CD8-positive, alpha-beta memory T cell (primary cell): ENCODE measurements at regions not wholly inside any gene's neighbourhood (a gene's known extent, or its start where the extent isn't known, plus 50 kb on each side); places are given as distances from the start of the nearest gene placed in this dataset.

Experiments
- CTCF ChIA-PET: fragments of 350-600 bp; sonication (Branson Sonifier 250); formaldehyde crosslinking; loops from one replicate; lab custom pipeline; 2021; ENCODE audit warnings: antibody characterized with exemption; lab: Charles Lee
- POLR2A ChIA-PET: fragments of 350-600 bp; sonication (Branson Sonifier 250); formaldehyde crosslinking; loops from one replicate; lab custom pipeline; 2021; ENCODE audit warnings: antibody characterized with exemption; lab: Charles Lee
- DNase-seq, 5 donors: peaks; one replicate each; pipeline versions ENCODE4 v3.0.0 to v3.0.0-alpha.2; 2020 to 2022; ENCODE audit warnings: mixed read lengths in 1 of 5
- H3K27ac ChIP-seq: one replicate; pipeline ENCODE4 v1.7.0; 2013; ENCODE audit warnings: low read depth, mild to moderate bottlenecking, low read length, moderate library complexity
- H3K27me3 ChIP-seq: 2 replicates; pipeline ENCODE4 v1.7.0; 2013; ENCODE audit warnings: low read length, mild to moderate bottlenecking; ENCODE audit not compliant: insufficient read depth, poor library complexity, severe bottlenecking
- H3K36me3 ChIP-seq: 2 replicates; pipeline ENCODE4 v1.7.0; 2013; ENCODE audit warnings: mild to moderate bottlenecking, low read length, moderate library complexity; ENCODE audit not compliant: insufficient read depth
- H3K4me1 ChIP-seq: 2 replicates; pipeline ENCODE4 v1.7.0; 2013; ENCODE audit warnings: mild to moderate bottlenecking, low read length, moderate library complexity; ENCODE audit not compliant: insufficient read depth
- H3K4me3 ChIP-seq: 2 replicates; pipeline ENCODE4 v1.7.0; 2013; ENCODE audit warnings: mild to moderate bottlenecking, low read length
- H3K9me3 ChIP-seq: 2 replicates; pipeline ENCODE4 v1.7.0; 2013; ENCODE audit warnings: mild to moderate bottlenecking, low read length
- H3K27ac Mint-ChIP-seq, 8 donors: one replicate each; pipeline ENCODE4 v1.8.0; 2020 to 2021; ENCODE audit warnings: mixed read lengths in 8 of 8, mild to moderate bottlenecking in 6 of 8, inconsistent platforms in 3 of 8, moderate library complexity in 3 of 8
- H3K27me3 Mint-ChIP-seq, 2 donors: one replicate each; pipeline ENCODE4 v1.8.0; 2020 to 2021; ENCODE audit warnings: mixed read lengths in 2 of 2, mild to moderate bottlenecking in 1 of 2, moderate library complexity in 1 of 2
- H3K36me3 Mint-ChIP-seq, 3 donors: one replicate each; pipeline ENCODE4 v1.8.0; 2020 to 2021; ENCODE audit warnings: mixed read lengths in 3 of 3, inconsistent platforms in 1 of 3, mild to moderate bottlenecking in 1 of 3
- H3K4me1 Mint-ChIP-seq, 3 donors: one replicate each; pipeline ENCODE4 v1.8.0; 2020 to 2021; ENCODE audit warnings: mixed read lengths in 3 of 3, inconsistent platforms in 1 of 3, mild to moderate bottlenecking in 1 of 3
- H3K4me3 Mint-ChIP-seq, 7 donors: one replicate each; pipeline ENCODE4 v1.8.0; 2020 to 2021; ENCODE audit warnings: mixed read lengths in 7 of 7, mild to moderate bottlenecking in 6 of 7, moderate library complexity in 4 of 7, inconsistent platforms in 2 of 7
- H3K9me3 Mint-ChIP-seq, 5 donors: one replicate each; pipeline ENCODE4 v1.8.0; 2020 to 2022; ENCODE audit warnings: mixed read lengths in 5 of 5, mild to moderate bottlenecking in 3 of 5, moderate library complexity in 2 of 5, inconsistent platforms in 1 of 5

DNA sequence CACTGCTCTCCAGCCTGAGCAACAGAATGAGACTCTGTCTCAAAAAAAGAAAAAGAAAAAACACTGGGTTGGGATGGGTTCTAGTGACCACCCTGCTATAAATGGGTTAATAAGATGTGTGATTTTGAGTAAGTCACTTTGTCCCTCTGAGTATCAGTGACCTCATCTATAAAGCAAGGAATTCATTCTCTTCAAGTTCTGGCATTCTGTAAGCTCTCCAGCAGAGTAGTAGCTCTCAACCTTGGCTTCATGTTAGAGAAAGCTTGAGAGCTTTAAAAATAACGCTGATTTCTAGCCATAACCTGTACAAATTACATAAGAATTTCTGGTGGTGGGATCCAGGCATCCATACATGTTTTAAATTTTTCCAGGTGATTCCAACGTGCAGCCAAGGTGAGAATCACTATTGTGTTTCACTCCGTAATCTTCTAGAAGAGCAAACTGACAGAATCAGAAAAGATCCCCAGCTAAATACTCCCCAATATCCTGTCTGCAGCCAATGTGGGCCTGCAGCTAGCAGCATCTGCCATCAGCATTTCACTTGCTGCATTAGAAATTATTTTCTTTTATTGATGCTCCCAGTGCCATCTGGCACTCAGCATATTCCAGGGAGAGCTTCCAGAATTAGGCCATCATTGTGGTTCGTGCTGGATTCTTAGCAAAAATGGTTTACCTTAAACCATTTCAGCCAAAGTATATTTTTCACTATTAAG, 109.4 kb downstream of the FEM1C start:
- no peaks in the 10 kb centered on the region for H3K36me3 ChIP-seq
- H3K4me1 Mint-ChIP-seq = no peaks in the 10 kb centered on the region
- H3K27me3 ChIP-seq = no peaks in the 10 kb centered on the region
- no peak for DNase-seq
- no peaks in the 10 kb centered on the region for H3K4me1 ChIP-seq
- H3K27ac Mint-ChIP-seq = no peak overlapping the region
- H3K27me3 Mint-ChIP-seq = peaks cover 6 to 15% of the 10 kb centered on the region in 2 donors
- peaks cover 7 to 21% (median 12%) of the 10 kb centered on the region in 5 donors for H3K9me3 Mint-ChIP-seq
- H3K36me3 Mint-ChIP-seq = peaks cover 0 to 5% (median 0%) of the 10 kb centered on the region in 3 donors
- POLR2A ChIA-PET = no interaction called here
- CTCF ChIA-PET = interaction anchor here (1.8 kb wide), 1 partner anchor 9 kb away, joined by 3 read pairs; no protein-coding TSS in a partner anchor
- H3K4me3 ChIP-seq = no peak overlapping the region
- H3K9me3 ChIP-seq = no peaks in the 10 kb centered on the region
- H3K27ac ChIP-seq = no peak overlapping the region
- H3K4me3 Mint-ChIP-seq = no peak overlapping the region

DNA sequence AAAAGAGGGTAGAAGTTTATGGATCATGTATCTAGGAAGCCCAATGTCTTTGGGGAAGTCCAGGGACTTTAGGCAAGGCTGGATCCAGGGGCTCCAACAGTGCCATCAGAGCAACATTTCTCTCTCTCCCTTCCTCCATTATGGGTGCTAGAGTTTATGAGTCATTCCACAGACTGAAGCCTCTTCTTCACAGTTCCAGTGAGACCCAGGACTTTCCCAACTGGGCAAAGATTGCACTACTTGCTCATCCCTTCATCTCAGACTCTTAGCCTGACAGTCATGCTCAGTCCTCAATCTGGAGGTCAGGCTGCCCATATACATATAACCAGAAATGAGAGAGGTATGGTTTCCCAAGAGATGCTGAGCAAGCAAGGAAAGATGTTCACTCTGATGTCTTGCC, 110.7 kb downstream of the FEM1C start:
- Histone ChIP-seq H3K9me3 (no peaks in the 10 kb centered on the region), H3K4me3 (no peak overlapping the region), H3K27ac (no peak overlapping the region), H3K36me3 (no peaks in the 10 kb centered on the region), H3K27me3 (no peaks in the 10 kb centered on the region), H3K4me1 (no peaks in the 10 kb centered on the region)
- Mint-ChIP-seq H3K36me3 (peaks cover 0 to 5% (median 0%) of the 10 kb centered on the region in 3 donors), H3K27me3 (peaks cover 6 to 9% of the 10 kb centered on the region in 2 donors), H3K4me3 (no peak overlapping the region), H3K9me3 (peaks cover 0 to 10% (median 5%) of the 10 kb centered on the region in 5 donors), H3K27ac (no peak overlapping the region), H3K4me1 (no peaks in the 10 kb centered on the region)
- DNase-seq = no peak
- ChIA-PET CTCF (no interaction called here), POLR2A (no interaction called here)

DNA sequence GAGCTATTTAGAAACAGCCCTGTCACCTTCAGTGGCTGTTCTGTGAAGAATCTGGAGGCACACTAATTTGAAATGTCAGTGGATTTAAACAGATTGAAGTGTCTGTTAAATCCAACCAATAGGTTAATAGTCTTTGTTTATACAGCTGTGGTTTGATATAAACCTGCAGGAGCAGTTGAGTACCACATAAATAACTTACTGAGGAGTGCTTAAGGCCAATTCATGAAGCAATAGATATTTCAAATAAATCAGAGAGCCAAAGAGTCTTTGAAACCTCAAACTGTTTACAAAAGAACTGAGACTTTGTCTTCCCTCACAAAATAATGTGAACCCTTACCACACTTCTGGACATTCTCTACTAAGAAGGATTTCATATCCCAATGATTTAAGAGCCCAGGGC, 111.9 kb downstream of the FEM1C start:
- H3K27me3 ChIP-seq = no peaks in the 10 kb centered on the region
- Mint-ChIP-seq H3K27ac (peak overlapping the region in 1 of 8 donors; percentile 68), H3K9me3 (peaks cover 0 to 5% (median 4%) of the 10 kb centered on the region in 5 donors), H3K36me3 (no peaks in the 10 kb centered on the region), H3K27me3 (peaks cover 0 to 9% of the 10 kb centered on the region in 2 donors), H3K4me1 (no peaks in the 10 kb centered on the region), H3K4me3 (no peak overlapping the region)
- DNase-seq = no peak
- H3K36me3 ChIP-seq = no peaks in the 10 kb centered on the region
- no peak overlapping the region for H3K4me3 ChIP-seq
- ChIA-PET CTCF (no interaction called here), POLR2A (no interaction called here)
- no peaks in the 10 kb centered on the region for H3K4me1 ChIP-seq
- H3K9me3 ChIP-seq = no peaks in the 10 kb centered on the region
- no peak overlapping the region for H3K27ac ChIP-seq

GRCh38 chr5:115431116-115431515, 113.5 kb downstream of the FEM1C start:
- Histone ChIP-seq H3K27me3 (no peaks in the 10 kb centered on the region), H3K4me3 (no peak overlapping the region), H3K4me1 (no peaks in the 10 kb centered on the region), H3K36me3 (no peaks in the 10 kb centered on the region), H3K27ac (no peak overlapping the region), H3K9me3 (no peaks in the 10 kb centered on the region)
- no peak for DNase-seq
- CTCF ChIA-PET = no interaction called here
- POLR2A ChIA-PET = no interaction called here
- no peak overlapping the region for H3K4me3 Mint-ChIP-seq
- H3K4me1 Mint-ChIP-seq = no peaks in the 10 kb centered on the region
- no peaks in the 10 kb centered on the region for H3K36me3 Mint-ChIP-seq
- H3K27ac Mint-ChIP-seq = no peak overlapping the region
- H3K9me3 Mint-ChIP-seq = no peaks in the 10 kb centered on the region
- peaks cover 0 to 5% of the 10 kb centered on the region in 2 donors for H3K27me3 Mint-ChIP-seq

GRCh38 chr5:115430374-115430773, 114.2 kb downstream of the FEM1C start:
- Histone ChIP-seq H3K4me1 (no peaks in the 10 kb centered on the region), H3K36me3 (no peaks in the 10 kb centered on the region), H3K4me3 (no peak overlapping the region), H3K27me3 (no peaks in the 10 kb centered on the region), H3K9me3 (no peaks in the 10 kb centered on the region), H3K27ac (no peak overlapping the region)
- DNase-seq = no peak
- ChIA-PET POLR2A (no interaction called here), CTCF (no interaction called here)
- Mint-ChIP-seq H3K27me3 (peaks cover 0 to 5% of the 10 kb centered on the region in 2 donors), H3K27ac (no peak overlapping the region), H3K4me1 (no peaks in the 10 kb centered on the region), H3K4me3 (no peak overlapping the region), H3K9me3 (no peaks in the 10 kb centered on the region), H3K36me3 (no peaks in the 10 kb centered on the region)

DNA sequence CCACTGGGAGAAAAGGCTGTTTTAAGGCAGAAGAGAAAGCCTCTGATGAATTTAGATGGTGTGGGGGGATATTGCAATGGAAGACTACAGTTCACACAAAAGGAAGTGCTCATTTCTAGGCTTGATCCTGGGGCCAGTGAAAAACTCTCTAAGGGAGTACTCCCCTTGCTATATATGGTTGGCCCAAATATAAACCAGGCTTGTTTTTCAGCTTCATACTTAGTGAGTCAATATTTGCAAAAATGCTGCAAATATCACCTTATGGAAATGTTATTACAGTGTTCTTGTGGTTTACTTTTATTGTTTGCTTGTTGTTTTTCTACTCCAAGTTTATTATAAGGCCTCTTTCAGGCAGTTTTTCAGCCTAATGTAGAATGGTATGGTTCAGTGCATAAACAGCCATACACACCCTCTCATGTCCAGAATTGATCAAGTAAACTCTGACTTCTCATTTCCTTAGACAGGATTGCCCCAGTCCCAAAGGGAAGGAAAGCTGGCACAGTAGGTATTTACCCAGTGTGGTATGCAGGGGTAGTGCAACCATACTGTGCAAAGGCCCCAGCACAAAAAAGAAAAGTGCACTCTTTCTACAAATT, 115.1 kb downstream of the FEM1C start:
- Histone ChIP-seq H3K4me1 (no peaks in the 10 kb centered on the region), H3K9me3 (no peaks in the 10 kb centered on the region), H3K27ac (no peak overlapping the region), H3K4me3 (no peak overlapping the region), H3K36me3 (no peaks in the 10 kb centered on the region), H3K27me3 (no peaks in the 10 kb centered on the region)
- H3K27me3 Mint-ChIP-seq = peaks cover 0 to 7% of the 10 kb centered on the region in 2 donors
- H3K36me3 Mint-ChIP-seq = no peaks in the 10 kb centered on the region
- no peaks in the 10 kb centered on the region for H3K9me3 Mint-ChIP-seq
- POLR2A ChIA-PET = no interaction called here
- no peaks in the 10 kb centered on the region for H3K4me1 Mint-ChIP-seq
- CTCF ChIA-PET = no interaction called here
- no peak overlapping the region for H3K27ac Mint-ChIP-seq
- H3K4me3 Mint-ChIP-seq = no peak overlapping the region
- no peak for DNase-seq

- no peak overlapping the region for H3K27ac ChIP-seq
- no peaks in the 10 kb centered on the region for H3K36me3 ChIP-seq
- no peaks in the 10 kb centered on the region for H3K9me3 Mint-ChIP-seq
- H3K27me3 ChIP-seq = no peaks in the 10 kb centered on the region
- DNase-seq = no peak
- H3K27me3 Mint-ChIP-seq = peaks cover 0 to 13% of the 10 kb centered on the region in 2 donors
- H3K4me1 ChIP-seq = no peaks in the 10 kb centered on the region
- H3K9me3 ChIP-seq = no peaks in the 10 kb centered on the region
- no peaks in the 10 kb centered on the region for H3K4me1 Mint-ChIP-seq
- H3K4me3 ChIP-seq = no peak overlapping the region
- H3K4me3 Mint-ChIP-seq = no peak overlapping the region
- no peak overlapping the region for H3K27ac Mint-ChIP-seq
- H3K36me3 Mint-ChIP-seq = no peaks in the 10 kb centered on the region
- ChIA-PET POLR2A (no interaction called here), CTCF (no interaction called here)
Observed at GRCh38 chr5:115428676-115429075, 115.9 kb downstream of the FEM1C start.

DNA sequence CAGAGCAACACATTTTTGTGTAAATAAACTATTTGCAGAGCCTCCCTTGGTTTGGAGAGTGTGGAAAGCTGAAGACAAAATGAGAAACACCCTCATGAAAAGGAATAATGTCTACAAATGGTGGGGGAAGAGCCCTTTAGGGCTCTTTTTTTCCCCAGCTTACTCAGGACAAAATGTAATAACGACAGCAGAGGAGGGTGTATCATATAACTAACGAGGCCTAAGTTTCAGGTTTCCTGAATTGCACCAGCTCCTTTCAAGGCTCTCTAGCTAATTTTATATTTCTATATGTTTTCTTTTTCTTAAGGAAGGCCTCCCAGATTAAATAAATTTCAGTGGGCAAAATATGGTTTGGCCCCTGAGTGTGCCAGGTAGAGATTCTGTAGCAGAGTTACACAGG, 116.3 kb downstream of the FEM1C start:
- ChIA-PET CTCF (no interaction called here), POLR2A (no interaction called here)
- no peaks in the 10 kb centered on the region for H3K9me3 ChIP-seq
- no peak for DNase-seq
- H3K27ac Mint-ChIP-seq = no peak overlapping the region
- no peaks in the 10 kb centered on the region for H3K4me1 Mint-ChIP-seq
- no peaks in the 10 kb centered on the region for H3K36me3 ChIP-seq
- H3K4me3 ChIP-seq = no peak overlapping the region
- no peak overlapping the region for H3K4me3 Mint-ChIP-seq
- no peaks in the 10 kb centered on the region for H3K27me3 ChIP-seq
- no peaks in the 10 kb centered on the region for H3K36me3 Mint-ChIP-seq
- peaks cover 0 to 9% of the 10 kb centered on the region in 2 donors for H3K27me3 Mint-ChIP-seq
- no peaks in the 10 kb centered on the region for H3K4me1 ChIP-seq
- no peaks in the 10 kb centered on the region for H3K9me3 Mint-ChIP-seq
- H3K27ac ChIP-seq = no peak overlapping the region
